Stomach (tissue), 8 donors: ENCODE measurements at regions not wholly inside any gene's neighbourhood (a gene's known extent, or its start where the extent isn't known, plus 50 kb on each side); places are given as distances from the start of the nearest gene placed in this dataset.

Experiments used
- DNase-seq, 2 donors: peaks; one replicate each; pipeline versions ENCODE4 v3.0.0 to v3.0.0-alpha.2; 2013 to 2019
- H3K27ac ChIP-seq, 5 donors: fragments of 200-600 bp in 4 of 5; sonication (generic) in 4 of 5; one replicate each; pipeline ENCODE4 v1.5.1; 2013 to 2019; ENCODE audit warnings: mild to moderate bottlenecking in 1 of 5, moderate library complexity in 1 of 5
- H3K27me3 ChIP-seq, 3 donors: fragments of 200-600 bp; sonication (generic); one replicate each; pipeline ENCODE4 v1.5.1; 2017 to 2019; ENCODE audit warnings: mixed run types in 1 of 3
- H3K36me3 ChIP-seq, 4 donors: fragments of 200-600 bp; sonication (generic); 1 replicate in 3 of 4; 2 replicates in 1 of 4; pipeline ENCODE4 v1.5.1; 2016 to 2019
- H3K4me1 ChIP-seq, 4 donors: fragments of 200-600 bp; sonication (generic); one replicate each; pipeline ENCODE4 v1.5.1; 2016 to 2019
- H3K4me3 ChIP-seq, 4 donors: fragments of 200-600 bp; sonication (generic) in 3 of 4; one replicate each; pipeline ENCODE4 v1.5.1; 2016 to 2019; ENCODE audit warnings: mild to moderate bottlenecking in 1 of 4
- H3K9me3 ChIP-seq, 4 donors: fragments of 200-600 bp; sonication (generic); one replicate each; pipeline ENCODE4 v1.5.1; 2016 to 2019
- CTCF ChIP-seq, 7 experiments: fragments of 450-650 bp in 4 of 7; fragments of 200-600 bp in 3 of 7; sonication (generic) in 3 of 7; IDR thresholded peaks; one replicate each; pipeline ENCODE4 v1.5.1; 2016 to 2019; ENCODE audit warnings: antibody characterized with exemption in 7 of 7, control low read depth in 2 of 7, mild to moderate bottlenecking in 1 of 7
- EP300 ChIP-seq: sonication (generic); formaldehyde crosslinking; IDR thresholded peaks from one replicate; pipeline ENCODE4 v1.6.1; 2017; ENCODE audit warnings: antibody characterized with exemption
- POLR2A ChIP-seq, 4 donors: fragments of 450-650 bp; IDR thresholded peaks; one replicate each; pipeline ENCODE4 v1.6.1; 2016; ENCODE audit warnings: antibody characterized with exemption in 4 of 4, control low read depth in 2 of 4, mild to moderate bottlenecking in 1 of 4, moderate library complexity in 1 of 4
- POLR2AphosphoS5 ChIP-seq, 3 donors: sonication (generic); formaldehyde crosslinking; IDR thresholded peaks; one replicate each; pipeline ENCODE4 v1.6.1; 2016; ENCODE audit warnings: antibody characterized with exemption in 3 of 3
- WGBS, 5 donors: extraction: QIAGEN DNeasy Blood & Tissue Kit in 3 of 5; methylation state at CpG; one replicate each; pipeline versions ENCODE4 v1.1.5 to v1.1.7; 2013 to 2018; 5-methylcytosine and 5-hydroxymethylcytosine counted together
- intact Hi-C: fragments of 100-400 bp; cut with DNase I; formaldehyde crosslinking; loops from one replicate; pipeline ENCODE4 v1.15.1; 2023; ENCODE audit warnings: low total_unique reads
- donor health status: healthy with polysubstance abuse.
- donor health status: Bipolar disorder and iron deficiency.
- donor health status: healthy.

GRCh38 chr3:16816048-16816780, 68.5 kb upstream of the PLCL2 start:
- no peak overlapping the region for H3K4me3 ChIP-seq
- no peak for DNase-seq
- no peaks in the 10 kb centered on the region for H3K36me3 ChIP-seq
- H3K4me1 ChIP-seq, result no peaks in the 10 kb centered on the region
- peaks cover 0 to 5% (median 0%) of the 10 kb centered on the region in 4 donors for H3K9me3 ChIP-seq
- no peak overlapping the region for H3K27ac ChIP-seq
- intact Hi-C loops, result no loop called here
- TF ChIP-seq EP300 (no peak), POLR2AphosphoS5 (IDR thresholded peaks at IDR 0.05) (no peak), POLR2A (IDR thresholded peaks at IDR 0.05) (no peak), CTCF (IDR thresholded peaks at IDR 0.05) (no peak)
- 83 to 90% (median 84%) methylated on average over 4 of the region's 4 CpGs for WGBS, 5 donors
- no peaks in the 10 kb centered on the region for H3K27me3 ChIP-seq

DNA sequence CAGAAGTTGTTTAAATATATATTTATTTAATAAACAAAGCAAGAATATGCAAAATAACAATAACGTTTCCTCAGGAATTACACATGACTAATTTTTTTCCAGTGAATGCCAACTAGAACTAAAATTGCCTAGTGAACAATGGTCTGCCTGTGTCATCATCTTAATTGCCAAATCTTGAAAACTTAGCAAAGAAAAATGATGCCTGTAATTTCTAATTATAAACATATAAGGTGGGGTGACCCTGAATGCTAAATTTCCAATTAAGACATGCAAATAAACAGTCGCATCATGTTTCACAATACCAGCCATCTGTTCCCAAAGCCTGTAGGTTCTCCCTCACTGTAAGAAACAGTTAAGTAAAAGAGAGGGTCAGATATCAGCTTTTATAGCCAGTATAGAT, 67.6 kb upstream of the PLCL2 start:
- TF ChIP-seq EP300 (no peak), POLR2A (IDR thresholded peaks at IDR 0.05) (no peak), POLR2AphosphoS5 (IDR thresholded peaks at IDR 0.05) (no peak), CTCF (IDR thresholded peaks at IDR 0.05) (no peak)
- no peaks in the 10 kb centered on the region for H3K4me1 ChIP-seq
- H3K9me3 ChIP-seq, result peaks cover 0 to 5% (median 0%) of the 10 kb centered on the region in 4 donors
- no peak overlapping the region for H3K27ac ChIP-seq
- no peaks in the 10 kb centered on the region for H3K27me3 ChIP-seq
- intact Hi-C loops, result no loop called here
- WGBS, 5 donors, result 75 to 82% (median 79%) methylated on average over 2 of the region's 2 CpGs
- no peaks in the 10 kb centered on the region for H3K36me3 ChIP-seq
- H3K4me3 ChIP-seq, result no peak overlapping the region
- no peak for DNase-seq

- peaks cover 0 to 5% (median 0%) of the 10 kb centered on the region in 4 donors for H3K9me3 ChIP-seq
- no peak overlapping the region for H3K27ac ChIP-seq
- intact Hi-C loops, result no loop called here
- no peak for DNase-seq
- no peaks in the 10 kb centered on the region for H3K27me3 ChIP-seq
- no peaks in the 10 kb centered on the region for H3K36me3 ChIP-seq
- WGBS, 5 donors, result 85 to 89% (median 85%) methylated on average over 4 of the region's 4 CpGs
- H3K4me1 ChIP-seq, result no peaks in the 10 kb centered on the region
- TF ChIP-seq CTCF (IDR thresholded peaks at IDR 0.05) (no peak), POLR2AphosphoS5 (IDR thresholded peaks at IDR 0.05) (no peak), POLR2A (IDR thresholded peaks at IDR 0.05) (no peak), EP300 (no peak)
- H3K4me3 ChIP-seq, result no peak overlapping the region
Measured at GRCh38 chr3:16818194-16818593, 66.6 kb upstream of the PLCL2 start.

GRCh38 chr3:16818945-16819344, 65.8 kb upstream of the PLCL2 start:
- no peak overlapping the region for H3K27ac ChIP-seq
- 86 to 96% (median 94%) methylated on average over 1 of the region's 1 CpG for WGBS, 5 donors
- H3K27me3 ChIP-seq, result no peaks in the 10 kb centered on the region
- intact Hi-C loops, result no loop called here
- H3K36me3 ChIP-seq, result no peaks in the 10 kb centered on the region
- no peaks in the 10 kb centered on the region for H3K4me1 ChIP-seq
- H3K9me3 ChIP-seq, result peaks cover 0 to 5% (median 0%) of the 10 kb centered on the region in 4 donors
- no peak for DNase-seq
- no peak overlapping the region for H3K4me3 ChIP-seq
- TF ChIP-seq POLR2A (IDR thresholded peaks at IDR 0.05), result no peak
- TF ChIP-seq POLR2AphosphoS5 (IDR thresholded peaks at IDR 0.05), result no peak
- no peak for TF ChIP-seq CTCF (IDR thresholded peaks at IDR 0.05)
- no peak for TF ChIP-seq EP300
